ENCODE measurements at regions not wholly inside any gene's neighbourhood (a gene's known extent, or its start where the extent isn't known, plus 50 kb on each side); places are given as distances from the start of the nearest gene placed in this dataset.
A peak's percentile ranks its signal among the peaks of the same experiment; 100 is the strongest.

DNA sequence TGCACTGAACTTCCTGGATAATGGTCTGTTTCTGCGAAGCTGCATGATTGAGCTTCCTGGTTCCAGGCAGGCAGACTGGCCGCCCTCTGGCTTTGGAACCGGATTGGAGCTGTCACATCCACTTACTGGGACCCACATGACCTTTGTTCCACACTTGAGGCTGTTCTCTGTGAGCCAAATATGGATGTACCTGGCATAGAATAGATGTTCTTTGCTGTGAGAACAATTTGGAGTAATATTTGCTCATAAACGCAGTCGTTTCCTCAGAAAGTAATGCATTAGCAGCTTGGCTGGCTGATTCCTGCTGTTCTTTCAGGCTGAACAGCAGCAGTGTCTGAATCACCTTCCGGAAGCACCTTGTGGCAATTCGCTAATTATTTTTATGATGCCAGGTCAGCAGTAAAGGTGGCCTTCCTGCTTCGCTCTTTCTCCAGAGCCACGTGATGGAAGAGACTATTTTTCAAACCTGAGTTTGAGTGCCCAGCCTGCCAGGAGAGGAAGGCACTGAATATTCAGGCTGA is 78.1 kb upstream of the BOD1L1 start:
- no peak overlapping the region for H3K27ac ChIP-seq
- WGBS, result 19% methylated on average over 9 of the region's 9 CpGs
- H3K4me3 ChIP-seq, result no peak overlapping the region
- intact Hi-C loops (cut with DNase I), result no loop called here
- H3K36me3 ChIP-seq, result no peaks in the 10 kb centered on the region
- H3K4me1 ChIP-seq (replicated peaks), result no peaks in the 10 kb centered on the region
- DNase-seq (ENCODE audit: low spot score), result peak; percentile 40
- no peaks in the 10 kb centered on the region for H3K27me3 ChIP-seq (replicated peaks; ENCODE audit: insufficient read depth)
- H3K9me3 ChIP-seq, result no peaks in the 10 kb centered on the region
- TF ChIP-seq POLR2A (IDR thresholded peaks at IDR 0.05) (no peak), POLR2AphosphoS5 (IDR thresholded peaks at IDR 0.05) (peak; percentile 29)

DNA sequence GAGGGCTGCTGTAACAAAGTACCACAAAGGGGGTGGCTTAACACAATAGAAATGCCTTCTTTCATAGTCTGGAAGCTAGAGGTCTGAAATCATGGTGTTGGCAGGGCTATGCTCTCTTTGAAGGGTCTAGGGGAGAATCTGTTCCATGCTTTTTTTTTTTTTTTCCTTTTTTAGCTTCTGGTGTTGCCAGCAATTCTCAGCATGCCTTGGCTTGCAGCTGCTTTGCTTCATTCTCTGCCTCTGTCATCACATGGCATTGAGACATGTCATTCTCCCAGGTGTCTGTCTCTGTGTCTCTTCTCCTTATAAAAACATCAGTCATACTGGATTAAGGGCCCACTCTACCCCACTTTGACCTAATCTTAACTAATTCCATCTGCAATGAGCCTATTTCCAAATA is 78.6 kb upstream of the BOD1L1 start:
- intact Hi-C loops (cut with DNase I), result no loop called here
- no peak for DNase-seq (ENCODE audit: low spot score)
- TF ChIP-seq POLR2A (IDR thresholded peaks at IDR 0.05) (no peak), POLR2AphosphoS5 (IDR thresholded peaks at IDR 0.05) (no peak), CTCF (IDR thresholded peaks at IDR 0.05) (no peak)
- Histone ChIP-seq H3K4me1 (replicated peaks) (no peaks in the 10 kb centered on the region), H3K27ac (no peak overlapping the region), H3K4me3 (no peak overlapping the region), H3K27me3 (replicated peaks; ENCODE audit: insufficient read depth) (no peaks in the 10 kb centered on the region), H3K9me3 (no peaks in the 10 kb centered on the region), H3K36me3 (no peaks in the 10 kb centered on the region)

DNA sequence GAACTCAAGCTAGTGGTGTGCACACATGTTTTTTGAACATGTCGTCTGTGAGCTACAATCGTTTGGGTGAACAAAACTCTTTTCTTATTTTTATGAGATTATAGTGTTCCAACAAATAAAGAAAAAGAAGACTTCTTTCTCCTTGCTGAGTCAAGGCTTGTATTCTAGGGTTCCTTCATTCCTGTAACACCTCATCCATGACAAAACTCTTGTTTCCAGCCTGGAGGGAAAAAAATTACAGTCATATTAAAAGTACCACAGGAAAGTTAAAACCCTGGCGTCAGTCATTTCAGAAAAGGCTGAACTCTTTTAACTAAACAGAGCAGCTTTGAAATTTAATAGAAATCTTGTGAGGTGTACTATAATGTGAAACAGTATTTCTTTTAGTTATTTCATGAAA is 79.2 kb upstream of the BOD1L1 start:
- Histone ChIP-seq H3K9me3 (no peaks in the 10 kb centered on the region), H3K4me3 (no peak overlapping the region), H3K4me1 (replicated peaks) (no peaks in the 10 kb centered on the region), H3K27me3 (replicated peaks; ENCODE audit: insufficient read depth) (no peaks in the 10 kb centered on the region), H3K36me3 (no peaks in the 10 kb centered on the region), H3K27ac (no peak overlapping the region)
- WGBS, result 24% methylated on average over 3 of the region's 3 CpGs
- TF ChIP-seq POLR2A (IDR thresholded peaks at IDR 0.05), result no peak
- TF ChIP-seq CTCF (IDR thresholded peaks at IDR 0.05), result no peak
- TF ChIP-seq POLR2AphosphoS5 (IDR thresholded peaks at IDR 0.05), result no peak
- DNase-seq (ENCODE audit: low spot score), result no peak
- intact Hi-C loops (cut with DNase I), result no loop called here

GRCh38 chr4:13710246-13710885 is 82.8 kb upstream of the BOD1L1 start:
- TF ChIP-seq POLR2AphosphoS5 (IDR thresholded peaks at IDR 0.05), result no peak
- TF ChIP-seq POLR2A (IDR thresholded peaks at IDR 0.05), result no peak
- no peak for TF ChIP-seq CTCF (IDR thresholded peaks at IDR 0.05)
- Histone ChIP-seq H3K4me3 (no peak overlapping the region), H3K9me3 (no peaks in the 10 kb centered on the region), H3K4me1 (replicated peaks) (no peaks in the 10 kb centered on the region), H3K27me3 (replicated peaks; ENCODE audit: insufficient read depth) (no peaks in the 10 kb centered on the region), H3K27ac (no peak overlapping the region), H3K36me3 (no peaks in the 10 kb centered on the region)
- intact Hi-C loops (cut with DNase I), result no loop called here
- 98% methylated on average over 8 of the region's 8 CpGs for WGBS
- no peak for DNase-seq (ENCODE audit: low spot score)

DNA sequence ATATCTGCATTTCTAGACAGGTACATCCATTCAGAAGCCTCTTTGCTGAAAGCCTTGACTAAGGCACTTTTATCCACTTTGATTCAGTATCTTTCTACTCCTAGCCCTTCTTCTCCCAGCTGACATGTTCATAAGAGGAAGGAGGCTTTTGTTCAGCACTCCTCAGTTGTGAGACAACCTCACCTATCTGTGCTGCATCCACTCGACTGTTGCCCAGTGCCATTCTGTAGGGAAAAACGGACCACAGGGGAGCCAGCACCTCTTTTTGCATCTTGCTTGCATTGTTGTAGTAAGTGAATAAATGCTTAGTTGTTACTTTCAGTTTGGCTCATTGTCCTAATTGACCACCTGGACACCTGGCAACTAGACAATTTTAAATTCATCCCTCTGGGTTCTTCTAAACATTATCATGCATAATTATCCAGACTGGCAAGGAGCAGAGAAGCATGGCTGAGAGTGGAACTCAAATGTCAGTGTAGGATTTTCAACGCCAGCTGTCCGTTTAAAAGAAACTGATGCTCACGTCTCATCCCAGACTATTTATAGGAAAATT is 83.8 kb upstream of the BOD1L1 start:
- Histone ChIP-seq H3K36me3 (no peaks in the 10 kb centered on the region), H3K27ac (no peak overlapping the region), H3K9me3 (no peaks in the 10 kb centered on the region), H3K4me1 (replicated peaks) (no peaks in the 10 kb centered on the region), H3K27me3 (replicated peaks; ENCODE audit: insufficient read depth) (no peaks in the 10 kb centered on the region), H3K4me3 (no peak overlapping the region)
- no peak for TF ChIP-seq POLR2AphosphoS5 (IDR thresholded peaks at IDR 0.05)
- TF ChIP-seq POLR2A (IDR thresholded peaks at IDR 0.05), result no peak
- TF ChIP-seq CTCF (IDR thresholded peaks at IDR 0.05), result no peak
- intact Hi-C loops (cut with DNase I), result no loop called here
- WGBS, result 60% methylated on average over 5 of the region's 5 CpGs
- DNase-seq (ENCODE audit: low spot score), result no peak
